HPDE6-E6E7 (cell line): ENCODE measurements at regions not wholly inside any gene's neighbourhood (a gene's known extent, or its start where the extent isn't known, plus 50 kb on each side); places are given as distances from the start of the nearest gene placed in this dataset.
"Not testable (repeated sequence)": the region's sequence is repeated elsewhere in the genome, so short reads cannot be mapped to it uniquely, and the experiment has no call there.

Experiments used
- DNase-seq: peaks from one replicate; pipeline ENCODE4 v3.0.0; 2011; ENCODE audit warnings: missing footprints; ENCODE audit errors: extremely low spot score

DNA sequence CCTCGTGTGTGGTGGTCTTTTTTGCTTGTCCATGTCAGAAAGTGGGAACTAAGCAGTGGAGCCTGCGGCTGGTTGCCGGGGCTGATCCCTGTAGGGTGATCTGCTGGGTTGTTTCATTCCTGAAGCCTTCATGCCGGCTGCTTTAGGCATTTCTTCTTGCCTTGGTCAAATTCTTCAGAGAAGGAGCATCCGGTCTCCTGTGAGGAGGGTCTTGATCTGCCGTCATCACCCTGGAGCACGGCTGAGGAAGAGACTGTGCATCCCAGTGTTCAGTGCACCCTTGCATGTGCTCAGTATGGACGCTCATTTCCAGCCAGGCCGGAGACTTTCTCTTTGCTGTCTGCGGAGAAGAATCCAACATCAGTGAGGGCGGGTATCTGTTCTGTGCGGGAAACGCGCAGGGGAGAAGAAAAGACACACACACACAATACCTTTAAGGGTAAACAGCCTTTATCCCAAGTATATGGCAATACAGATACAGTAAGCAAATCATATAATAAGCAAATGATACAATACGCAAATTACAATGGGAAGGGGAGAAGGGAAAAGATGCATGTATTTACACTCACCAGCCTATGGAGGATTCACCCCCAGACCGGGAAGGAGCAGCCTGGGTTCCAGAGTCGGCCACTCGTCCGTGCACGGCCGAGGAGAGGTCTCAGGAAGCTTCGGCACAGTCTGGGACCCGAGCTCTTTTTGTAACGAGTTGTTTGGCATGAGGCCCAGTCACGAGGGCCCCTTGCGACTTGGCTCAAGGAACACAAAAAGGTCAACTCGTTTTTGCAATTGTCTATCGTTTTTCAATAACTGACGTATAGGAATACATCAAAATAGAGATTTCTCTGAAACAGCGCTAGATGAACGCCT is 1366.8 kb upstream of the TMEM132C start:
- DNase-seq = no peak

DNA sequence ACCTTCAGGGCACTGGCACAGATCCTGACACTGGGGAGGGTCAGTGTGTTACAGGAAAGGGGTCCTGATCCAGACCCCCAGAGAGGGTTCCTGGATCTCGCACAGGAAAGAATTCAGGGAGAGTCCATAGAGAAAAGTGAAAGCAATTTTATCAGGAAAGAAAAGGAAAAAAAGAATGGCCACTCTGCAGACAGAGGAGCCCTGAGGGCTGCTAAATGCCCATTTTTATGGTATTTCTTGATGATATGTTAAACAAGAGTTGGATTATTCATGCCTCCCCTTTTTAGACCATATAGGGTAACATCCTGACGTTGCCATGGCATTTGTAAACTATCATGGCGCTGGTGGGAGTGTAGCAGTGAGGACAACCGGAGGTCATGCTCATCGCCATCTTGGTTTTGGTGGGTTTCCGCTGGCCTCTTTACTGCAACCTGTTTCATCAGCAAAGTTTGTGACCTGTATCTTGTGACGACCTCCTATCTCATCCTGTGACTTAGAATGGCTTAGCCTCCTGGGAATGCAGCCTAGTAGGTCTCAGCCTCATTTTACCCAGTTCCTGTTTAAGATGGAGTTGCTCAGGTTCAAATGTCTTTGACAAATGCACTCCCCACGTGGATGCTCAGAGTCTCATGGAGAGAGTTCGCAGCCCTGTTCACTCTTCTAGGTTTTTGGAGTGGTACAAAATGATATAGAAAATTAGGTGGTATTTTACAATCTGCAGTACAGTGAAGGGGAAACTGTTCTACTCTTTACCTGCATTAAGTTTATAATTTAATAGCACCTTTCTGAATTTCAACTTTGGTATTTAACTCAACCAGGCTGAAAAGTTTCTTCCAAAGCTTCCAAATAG is 1363.7 kb upstream of the TMEM132C start:
- no peak for DNase-seq

DNA sequence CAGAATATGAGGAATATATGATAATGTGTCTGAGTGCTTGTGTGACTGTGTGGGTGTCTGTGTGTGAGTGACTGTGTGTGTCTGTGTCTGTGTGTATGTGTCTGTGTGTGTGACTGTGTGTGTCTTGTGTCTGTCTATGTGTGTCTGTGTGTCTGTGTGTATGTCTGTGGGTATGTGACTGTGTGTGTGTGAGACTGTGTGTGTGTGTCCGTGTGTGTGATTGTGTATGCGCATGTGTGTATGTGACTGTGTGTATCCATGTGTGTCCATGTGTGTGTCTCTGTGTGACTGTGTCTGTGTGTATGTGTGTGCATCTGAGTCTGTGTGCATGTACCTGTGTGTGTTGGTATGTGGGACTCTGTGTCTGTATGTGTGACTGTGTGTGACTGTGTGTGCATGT is 1361.2 kb upstream of the TMEM132C start:
- DNase-seq = no peak

DNA sequence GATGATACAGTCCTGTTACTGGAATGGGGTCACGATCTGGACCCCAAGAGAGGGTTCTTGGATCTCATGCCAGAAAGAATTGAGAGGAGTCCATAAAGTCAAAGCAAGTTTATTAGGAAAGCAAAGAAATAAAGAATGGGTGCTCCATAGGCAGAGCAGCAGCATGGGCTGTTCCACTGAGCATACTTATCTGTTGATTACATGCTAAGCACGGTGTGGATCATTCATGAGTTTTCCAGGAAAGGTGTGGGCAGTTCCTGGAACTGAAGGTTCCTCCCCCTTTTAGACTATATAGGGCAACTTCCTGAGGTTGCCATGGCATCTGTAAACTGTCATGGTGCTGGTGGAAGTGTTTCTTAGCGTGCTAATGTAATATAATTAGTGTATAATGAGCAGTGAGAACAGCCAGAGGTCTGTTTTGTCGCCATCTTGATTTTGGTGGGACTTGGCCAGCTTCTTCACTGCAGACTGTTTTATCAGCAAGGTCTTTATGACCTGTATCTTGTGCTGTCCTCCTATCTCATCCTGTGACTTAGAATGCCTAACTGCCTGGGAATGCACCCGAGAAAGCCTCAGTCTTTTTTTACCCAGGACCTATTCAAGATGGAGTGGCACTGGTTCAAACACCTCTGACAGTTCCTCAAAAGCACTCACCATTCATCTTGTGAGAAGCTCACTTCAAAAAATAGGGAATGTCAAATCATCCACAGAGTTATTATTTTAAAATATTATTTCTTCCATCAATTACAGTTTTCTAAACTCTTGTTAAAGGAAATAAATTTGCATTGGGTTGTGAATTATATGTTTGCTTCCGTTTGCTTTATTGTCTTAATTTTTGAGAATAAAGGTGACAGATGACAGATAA is 1358.8 kb upstream of the TMEM132C start:
- no peak for DNase-seq

DNA sequence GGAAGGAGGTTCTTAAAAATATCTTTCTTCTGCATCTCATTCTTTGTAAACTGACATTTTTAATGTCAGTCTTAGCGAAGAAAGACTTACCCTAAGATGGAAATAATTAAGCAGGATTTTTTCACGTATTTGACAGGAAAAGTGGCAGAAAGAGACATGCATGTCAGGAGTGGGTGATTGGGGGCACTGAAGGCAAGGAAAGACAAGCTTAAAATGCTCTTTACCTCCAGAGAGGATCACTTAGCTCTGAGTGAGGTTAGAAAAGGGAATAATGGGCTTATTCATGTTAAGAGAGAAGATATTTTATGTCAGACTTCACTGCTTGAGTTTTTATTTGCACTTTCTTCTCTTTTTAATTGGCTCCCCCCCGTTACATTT is 1358.2 kb upstream of the TMEM132C start:
- no peak for DNase-seq

DNA sequence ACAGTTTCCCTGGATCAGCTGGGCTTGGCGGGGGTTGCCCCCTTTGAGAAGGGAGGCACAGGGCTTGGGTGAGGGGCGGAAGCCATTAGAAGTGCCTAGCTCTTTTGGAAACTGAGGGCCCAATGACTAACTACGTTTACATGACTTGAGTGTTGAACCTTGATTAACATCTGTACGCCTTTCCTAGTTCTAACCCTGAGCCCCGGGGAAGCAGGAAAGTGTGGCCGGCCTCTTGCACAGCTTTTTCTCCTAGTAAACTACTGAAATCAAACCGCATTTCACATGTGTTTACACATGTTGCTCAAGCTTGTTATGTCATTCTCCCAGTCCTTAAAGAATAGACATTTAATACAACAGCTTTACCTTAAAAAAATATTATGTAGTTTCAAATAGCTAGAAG is 1356.4 kb upstream of the TMEM132C start:
- DNase-seq = no peak

DNA sequence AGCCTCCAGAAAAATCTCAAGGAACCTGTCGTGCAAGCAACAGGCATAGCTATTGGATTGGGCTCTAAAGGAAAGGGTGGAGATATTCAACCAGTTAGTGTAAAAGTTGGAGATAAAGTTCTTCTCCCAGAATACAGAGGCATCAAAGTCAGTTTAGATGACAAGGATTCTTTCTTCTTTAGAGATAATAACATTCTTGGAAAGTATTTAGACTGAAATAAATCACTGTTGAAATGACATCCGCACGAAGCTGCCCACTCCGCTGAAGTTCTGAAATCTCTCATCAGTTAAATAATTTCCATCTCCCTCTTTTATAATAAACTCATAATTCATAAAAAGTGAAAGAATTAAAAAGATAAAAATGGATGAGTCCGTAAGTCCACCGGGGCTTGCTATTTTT is 1354.9 kb upstream of the TMEM132C start:
- DNase-seq = no peak

DNA sequence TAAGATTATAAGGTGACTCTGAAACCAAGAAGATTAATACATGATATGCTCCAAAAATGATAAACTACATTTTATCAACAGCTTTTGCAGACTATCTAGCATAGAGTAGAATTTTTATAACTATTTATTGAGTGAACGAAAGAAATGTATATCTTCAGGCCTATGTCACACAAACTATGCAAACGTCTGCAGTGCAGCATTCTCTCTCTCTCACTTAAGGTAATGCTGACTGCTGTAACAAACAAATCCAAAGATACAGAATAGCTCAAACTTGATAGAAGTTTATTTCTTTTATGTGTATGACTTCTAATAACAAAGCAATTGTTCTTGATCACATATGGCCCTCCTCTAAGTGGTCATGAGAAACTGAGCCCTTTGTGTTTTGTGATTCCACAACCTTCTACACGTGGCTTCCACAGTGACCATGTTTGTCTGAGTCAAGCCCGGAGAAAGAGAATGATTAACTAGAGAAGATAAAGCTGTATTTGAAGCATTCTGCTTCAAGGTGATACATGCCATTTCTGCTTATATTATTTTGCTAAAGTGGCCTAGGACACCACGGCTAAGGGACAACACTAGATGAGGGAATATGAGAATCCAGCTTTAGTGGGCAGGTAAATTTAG is 1352.7 kb upstream of the TMEM132C start:
- no peak for DNase-seq

DNA sequence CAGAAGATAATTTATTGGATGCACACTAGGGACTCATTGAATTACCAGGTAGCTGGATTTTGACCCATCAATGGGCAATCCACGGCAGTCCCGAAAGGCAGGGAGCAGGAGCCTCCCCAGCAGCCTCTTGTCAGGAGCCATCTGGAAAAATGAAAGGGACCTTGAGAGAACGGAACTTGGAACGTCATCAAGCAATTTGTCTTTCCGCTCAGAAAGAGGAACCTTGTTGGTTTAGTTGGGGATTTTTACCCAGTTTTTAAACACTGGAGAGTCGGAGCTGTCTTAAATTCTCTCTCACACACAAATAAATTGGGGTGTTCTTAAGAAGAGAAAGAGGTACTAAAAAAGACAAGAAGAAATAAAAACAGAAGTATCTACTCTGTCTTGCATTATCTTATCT is 1351.7 kb upstream of the TMEM132C start:
- DNase-seq = no peak

DNA sequence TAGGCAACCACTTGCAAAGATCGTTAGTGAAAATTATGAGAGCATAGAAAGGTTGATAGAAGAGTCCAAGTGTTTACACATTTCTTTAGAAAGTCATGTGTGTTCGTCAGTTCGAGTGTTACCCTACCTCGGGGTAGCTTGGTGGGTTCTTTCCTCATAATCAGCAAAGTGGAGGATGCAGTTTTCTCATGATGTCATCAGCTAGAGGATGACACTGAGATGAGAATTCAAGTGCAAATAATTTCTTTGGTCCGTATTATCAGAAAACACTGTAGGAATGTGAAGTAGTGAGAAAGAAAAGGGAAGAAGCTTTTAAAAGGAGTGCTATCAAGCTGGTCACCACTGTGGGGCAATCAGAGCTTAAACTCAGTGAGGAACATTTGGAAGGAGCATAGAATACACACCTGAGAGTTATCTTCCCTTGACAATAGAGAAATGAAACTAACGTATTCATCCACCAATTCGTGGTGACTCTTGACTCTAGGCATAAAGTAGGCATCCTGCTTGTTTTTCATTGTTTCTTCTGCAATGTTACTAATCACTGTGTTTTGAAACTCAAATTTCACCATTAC is 1340.9 kb upstream of the TMEM132C start:
- no peak for DNase-seq

DNA sequence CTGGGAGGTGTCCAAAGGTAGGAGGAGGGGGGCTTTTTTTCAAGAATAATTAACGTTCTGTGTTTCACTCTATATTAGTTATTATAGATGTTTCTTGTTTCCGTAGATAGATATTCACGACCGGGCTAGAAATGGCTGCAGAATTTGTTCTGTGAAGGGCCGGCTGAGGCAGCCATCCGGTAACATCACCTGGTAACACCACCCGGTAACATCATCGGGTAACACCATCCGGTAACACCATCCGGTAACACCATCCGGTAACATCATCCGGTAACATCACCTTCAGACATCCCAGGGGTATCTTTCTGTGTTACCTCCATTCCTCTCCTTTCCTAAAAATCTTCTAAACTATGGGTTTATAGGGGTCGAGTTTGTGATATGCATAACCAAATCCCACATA is 1336.7 kb upstream of the TMEM132C start:
- DNase-seq = no peak

DNA sequence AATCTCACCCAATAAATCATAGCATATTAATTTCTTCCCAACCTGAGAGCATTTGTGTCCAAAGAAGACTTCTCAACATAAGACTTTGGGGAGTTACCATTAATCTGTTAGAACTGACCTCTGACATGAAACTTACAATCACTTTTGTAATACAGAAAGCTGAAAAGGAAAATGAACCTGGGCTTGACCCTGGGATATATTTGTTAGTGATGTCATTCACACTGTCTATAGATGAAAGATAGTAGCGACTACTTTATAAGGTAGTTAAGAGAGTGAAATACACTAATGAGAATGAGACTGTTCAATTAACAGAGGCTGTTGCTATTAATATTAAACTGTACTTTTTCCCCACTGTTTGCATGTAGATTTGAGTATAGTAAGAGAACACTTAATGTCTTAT is 1334.8 kb upstream of the TMEM132C start:
- DNase-seq = no peak

DNA sequence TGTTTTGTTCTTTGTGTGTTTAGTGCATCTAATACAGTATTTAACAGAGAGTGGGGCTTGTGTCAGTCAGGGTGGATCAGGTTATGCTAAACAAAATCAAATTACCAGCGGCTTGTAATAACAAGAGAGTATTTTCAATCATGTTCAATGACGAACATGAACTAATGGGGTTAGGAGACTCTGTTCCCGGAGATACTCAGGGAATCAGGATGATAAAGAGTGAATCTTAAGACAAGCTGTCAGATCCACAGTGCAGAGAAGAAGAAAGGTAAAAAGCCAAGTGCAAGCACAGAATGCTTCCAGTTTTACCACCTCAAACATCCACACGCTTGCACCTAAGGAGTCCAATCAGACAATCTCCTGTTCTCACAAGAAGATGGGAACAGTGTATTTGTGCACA is 1331.5 kb upstream of the TMEM132C start:
- DNase-seq = no peak

DNA sequence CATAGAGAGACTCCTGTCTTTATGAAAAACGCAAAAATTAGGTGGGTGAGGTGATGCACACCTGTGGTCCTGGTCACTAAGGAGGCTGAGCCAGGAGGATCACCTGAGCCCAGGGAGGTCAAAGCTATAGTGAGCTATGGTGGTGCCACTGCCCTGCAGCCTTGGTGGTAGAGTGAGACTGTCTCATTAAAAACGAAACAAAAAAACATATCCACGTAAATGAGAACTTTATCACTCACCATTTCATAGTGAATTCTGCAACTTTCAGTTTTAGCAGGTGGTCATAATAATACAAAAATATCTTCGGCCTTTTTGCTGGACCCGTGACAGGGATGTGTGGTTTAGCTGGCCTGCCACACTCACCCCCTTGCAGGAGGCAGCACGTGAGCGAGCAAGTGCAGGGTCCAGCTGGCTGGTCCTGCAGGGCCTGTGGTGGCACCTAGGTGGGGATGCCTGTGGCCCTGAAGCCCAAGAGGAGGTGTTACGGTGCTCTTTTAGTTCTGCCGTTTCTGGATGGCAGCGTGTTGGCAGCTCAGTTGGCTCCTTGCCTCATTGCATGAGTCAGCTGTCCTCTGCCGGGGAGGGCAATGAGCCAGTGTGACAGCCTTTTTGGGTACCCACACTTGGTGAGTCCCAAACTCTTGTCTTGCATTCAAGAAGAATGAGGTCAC is 1330.7 kb upstream of the TMEM132C start:
- no peak for DNase-seq

DNA sequence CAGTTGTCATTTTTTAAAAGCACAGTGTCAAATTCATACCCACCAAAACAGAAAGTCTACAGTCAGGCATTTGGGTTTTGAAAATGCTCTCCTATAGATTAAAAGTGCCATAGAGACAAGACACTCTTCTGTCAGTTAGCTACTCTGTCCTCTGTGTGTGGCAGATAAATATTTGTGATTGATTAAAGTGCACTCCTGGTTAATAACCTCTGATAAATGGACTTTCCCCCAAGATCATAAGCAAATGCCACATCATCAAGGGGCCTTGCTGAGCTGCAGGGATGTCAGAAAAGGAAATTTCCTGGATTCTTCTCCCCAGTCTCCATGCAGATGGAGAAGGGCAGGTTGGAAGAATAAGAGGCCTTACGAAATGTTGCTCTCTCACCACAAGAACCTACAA is 1329.5 kb upstream of the TMEM132C start:
- no peak for DNase-seq

DNA sequence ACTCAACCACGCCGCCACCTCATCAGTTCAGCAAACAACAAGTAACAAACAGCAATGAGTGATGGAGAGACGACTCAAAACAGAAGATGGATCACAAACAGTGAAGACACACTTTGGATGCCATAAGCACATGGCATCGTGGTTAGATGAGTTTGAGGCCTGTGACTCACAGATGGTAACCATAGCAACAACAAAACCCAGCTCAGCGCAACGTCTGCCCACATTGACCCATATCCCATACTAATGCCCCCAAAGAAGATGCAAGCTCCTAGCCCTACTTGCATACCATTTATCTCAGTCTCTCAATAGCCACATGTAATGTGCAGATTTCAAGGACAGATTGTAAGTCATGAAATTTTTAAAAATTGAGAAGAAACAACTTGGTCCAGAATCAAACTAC is 1322.3 kb upstream of the TMEM132C start:
- DNase-seq = no peak

DNA sequence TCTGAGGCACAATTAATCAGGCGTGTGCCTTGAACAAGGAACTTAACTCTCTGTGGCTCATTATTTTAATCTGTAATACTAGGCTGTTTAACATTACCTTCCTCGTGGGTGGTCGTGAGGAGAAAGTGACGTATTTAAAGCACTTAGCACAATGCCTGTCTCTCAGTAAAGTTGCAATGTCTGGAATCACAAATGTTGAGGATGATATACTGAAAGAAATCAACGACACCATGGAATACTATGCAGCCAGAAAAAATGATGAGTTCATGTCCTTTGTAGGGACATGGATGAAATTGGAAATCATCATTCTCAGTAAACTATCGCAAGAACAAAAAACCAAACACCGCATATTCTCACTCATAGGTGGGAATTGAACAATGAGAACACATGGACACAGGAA is 1320.0 kb upstream of the TMEM132C start:
- not testable (repeated sequence) for DNase-seq

DNA sequence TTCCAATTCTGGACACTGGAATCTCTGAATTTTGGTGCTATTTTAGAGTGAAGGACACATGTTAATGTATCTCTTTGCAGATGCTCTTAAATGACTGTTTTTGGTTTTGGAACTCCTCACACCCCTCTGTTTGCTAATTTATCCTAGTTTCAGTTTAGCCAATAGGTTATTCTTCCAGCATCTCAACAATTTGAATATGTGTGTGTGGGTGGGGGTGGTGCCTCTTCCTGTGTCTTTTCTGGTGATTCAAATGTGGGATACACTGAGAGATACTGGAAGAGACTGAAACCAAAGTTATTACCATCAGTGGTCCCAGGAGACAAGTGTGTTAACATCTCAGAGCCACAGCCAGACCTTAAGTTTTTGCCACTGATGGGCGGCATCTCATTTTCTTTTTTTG is 1317.4 kb upstream of the TMEM132C start:
- no peak for DNase-seq

DNA sequence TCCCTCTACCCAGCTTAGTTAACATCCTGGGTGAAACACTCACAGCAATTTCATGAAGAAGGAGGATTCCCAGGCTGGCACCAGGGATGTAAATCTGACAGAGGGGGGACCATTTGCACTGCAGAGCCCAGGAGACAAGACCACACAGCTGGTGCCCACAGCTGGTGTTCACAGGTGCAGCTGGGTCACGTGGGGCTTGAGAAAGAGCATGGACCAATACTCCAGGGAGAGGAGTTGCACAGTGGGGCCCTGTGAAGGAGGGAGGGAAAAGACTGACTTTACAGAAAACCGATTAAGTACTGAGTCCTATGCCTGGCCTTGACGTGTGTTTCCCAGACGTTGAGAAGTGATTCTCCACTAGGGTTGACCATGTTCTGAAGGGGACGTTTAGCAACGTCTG is 1316.7 kb upstream of the TMEM132C start:
- DNase-seq = no peak

DNA sequence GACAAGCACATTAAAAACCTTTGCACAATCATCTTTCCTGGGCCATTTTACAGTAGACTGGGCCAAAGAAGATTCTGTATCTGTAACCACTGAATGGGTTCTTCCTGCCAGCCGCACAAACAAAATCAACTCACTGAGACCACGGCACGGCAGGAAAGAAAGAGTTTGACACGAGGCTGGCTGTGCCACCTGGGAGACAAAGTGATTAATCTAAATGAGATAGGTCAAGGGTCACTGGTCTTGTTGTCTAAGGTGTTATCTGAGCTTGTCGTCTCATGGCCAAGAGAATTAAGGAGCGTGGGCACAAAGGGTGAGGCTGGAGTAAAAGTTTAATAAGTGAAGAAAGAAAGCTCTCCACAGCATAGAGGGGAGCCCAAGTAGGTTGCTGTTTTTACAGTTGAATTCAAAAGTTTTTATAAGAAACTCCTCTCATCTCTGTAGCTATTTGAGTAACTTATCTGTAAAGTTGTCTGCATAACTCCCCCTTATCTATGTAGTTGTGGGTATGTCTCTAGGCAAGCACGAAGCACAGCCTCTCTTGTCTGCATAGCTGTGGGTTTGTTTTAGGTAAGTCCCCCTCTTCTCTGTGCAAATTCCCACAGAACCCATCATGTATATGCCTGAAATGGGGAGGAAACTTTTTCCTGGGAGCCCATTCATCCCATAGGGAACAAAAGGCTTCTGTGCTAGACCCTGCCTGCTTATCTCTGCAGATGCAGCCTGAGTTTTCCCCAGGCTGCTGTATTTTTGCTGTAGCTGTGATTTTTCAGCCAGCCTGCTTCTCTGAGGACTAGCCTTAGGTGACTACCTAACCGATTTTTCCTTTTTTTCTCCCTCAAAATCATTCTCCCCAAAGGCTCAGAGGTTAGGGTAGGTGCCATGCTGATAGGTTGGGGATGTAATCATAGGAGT is 1314.6 kb upstream of the TMEM132C start:
- DNase-seq = no peak
